Thyroid gland (tissue), 4 donors: ENCODE measurements at regions not wholly inside any gene's neighbourhood (a gene's known extent, or its start where the extent isn't known, plus 50 kb on each side); places are given as distances from the start of the nearest gene placed in this dataset.

Source experiments
- CTCF ChIP-seq, 6 experiments: fragments of 200-600 bp in 3 of 6; fragments of 450-650 bp in 3 of 6; sonication (generic) in 3 of 6; IDR thresholded peaks; one replicate each; pipeline ENCODE4 v1.5.1; 2016 to 2019; ENCODE audit warnings: antibody characterized with exemption in 6 of 6, mild to moderate bottlenecking in 2 of 6, inconsistent platforms in 1 of 6, moderate library complexity in 1 of 6
- POLR2A ChIP-seq, 2 donors: fragments of 450-650 bp; IDR thresholded peaks; one replicate each; pipeline ENCODE4 v1.6.1; 2017; ENCODE audit warnings: antibody characterized with exemption in 2 of 2, mild to moderate bottlenecking in 2 of 2, moderate library complexity in 1 of 2

GRCh38 chr19:27754700-27755099 is 1458.3 kb downstream of the UQCRFS1 start:
- TF ChIP-seq CTCF (IDR thresholded peaks at IDR 0.05) (no peak), POLR2A (IDR thresholded peaks at IDR 0.05) (no peak)
